ENCODE measurements at regions not wholly inside any gene's neighbourhood (a gene's known extent, or its start where the extent isn't known, plus 50 kb on each side); places are given as distances from the start of the nearest gene placed in this dataset.

DNA sequence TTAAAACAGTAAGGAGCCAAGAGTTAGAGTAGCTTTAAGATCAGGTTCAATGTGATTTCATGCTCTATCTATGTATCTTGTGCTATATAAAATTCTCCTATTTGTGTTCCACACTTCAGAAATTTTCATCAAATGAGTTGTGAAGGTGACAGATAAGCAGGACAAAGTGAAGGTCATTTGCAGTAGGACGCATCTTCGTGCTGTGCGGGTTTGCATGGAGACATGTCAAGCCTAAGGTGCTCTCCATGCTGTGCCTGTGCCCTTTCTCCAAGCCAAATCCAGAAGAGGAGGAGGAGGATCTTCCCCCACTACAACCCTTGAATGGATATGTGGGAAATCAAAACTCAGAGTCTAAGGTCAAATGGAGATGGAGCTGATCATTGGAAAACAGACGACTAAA, 147.3 kb upstream of the NEDD9 start:
- TF ChIP-seq, protein P1, sequence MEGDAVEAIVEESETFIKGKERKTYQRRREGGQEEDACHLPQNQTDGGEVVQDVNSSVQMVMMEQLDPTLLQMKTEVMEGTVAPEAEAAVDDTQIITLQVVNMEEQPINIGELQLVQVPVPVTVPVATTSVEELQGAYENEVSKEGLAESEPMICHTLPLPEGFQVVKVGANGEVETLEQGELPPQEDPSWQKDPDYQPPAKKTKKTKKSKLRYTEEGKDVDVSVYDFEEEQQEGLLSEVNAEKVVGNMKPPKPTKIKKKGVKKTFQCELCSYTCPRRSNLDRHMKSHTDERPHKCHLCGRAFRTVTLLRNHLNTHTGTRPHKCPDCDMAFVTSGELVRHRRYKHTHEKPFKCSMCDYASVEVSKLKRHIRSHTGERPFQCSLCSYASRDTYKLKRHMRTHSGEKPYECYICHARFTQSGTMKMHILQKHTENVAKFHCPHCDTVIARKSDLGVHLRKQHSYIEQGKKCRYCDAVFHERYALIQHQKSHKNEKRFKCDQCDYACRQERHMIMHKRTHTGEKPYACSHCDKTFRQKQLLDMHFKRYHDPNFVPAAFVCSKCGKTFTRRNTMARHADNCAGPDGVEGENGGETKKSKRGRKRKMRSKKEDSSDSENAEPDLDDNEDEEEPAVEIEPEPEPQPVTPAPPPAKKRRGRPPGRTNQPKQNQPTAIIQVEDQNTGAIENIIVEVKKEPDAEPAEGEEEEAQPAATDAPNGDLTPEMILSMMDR (IDR thresholded peaks at IDR 0.05; ENCODE audit: low read depth, low read length, poor library complexity, severe bottlenecking): no peak
- TF ChIP-seq EZH2phosphoT487 (IDR thresholded peaks at IDR 0.05; ENCODE audit: borderline replicate concordance, low read length): no peak
